CD4-positive, CD25-positive, alpha-beta regulatory T cell (primary cell): ENCODE measurements at regions not wholly inside any gene's neighbourhood (a gene's known extent, or its start where the extent isn't known, plus 50 kb on each side); places are given as distances from the start of the nearest gene placed in this dataset.

Experiments
- ATAC-seq, 2 donors: fragments of 150-1000 bp; cut with Tn5 transposase; one replicate each; pipeline ENCODE4 v1.10.0; 2021; ENCODE audit warnings: low read depth in 2 of 2, moderate number of reproducible peaks in 2 of 2, moderate library complexity in 1 of 2
- DNase-seq, 3 donors: peaks; one replicate each; pipeline versions ENCODE4 v3.0.0 to v3.0.0-alpha.2; 2012 to 2022; ENCODE audit warnings: mixed read lengths in 1 of 3
- H3K27ac ChIP-seq: one replicate; pipeline ENCODE4 v1.7.0; 2013; ENCODE audit warnings: mild to moderate bottlenecking, low read length; ENCODE audit not compliant: insufficient read depth, poor library complexity, severe bottlenecking
- H3K27me3 ChIP-seq: one replicate; pipeline ENCODE4 v1.7.0; 2013; ENCODE audit warnings: low read length; ENCODE audit not compliant: control insufficient read depth, insufficient read depth
- H3K36me3 ChIP-seq: one replicate; pipeline ENCODE4 v1.7.0; 2013; ENCODE audit warnings: mild to moderate bottlenecking, low read length, moderate library complexity; ENCODE audit not compliant: control insufficient read depth, insufficient read depth
- H3K4me1 ChIP-seq: 2 replicates; pipeline ENCODE4 v1.7.0; 2013; ENCODE audit warnings: mild to moderate bottlenecking, low read length; ENCODE audit not compliant: insufficient read depth, control insufficient read depth, poor library complexity, severe bottlenecking
- H3K4me3 ChIP-seq: one replicate; pipeline ENCODE4 v1.7.0; 2013; ENCODE audit warnings: low read depth, mild to moderate bottlenecking, low read length, moderate library complexity
- H3K9me3 ChIP-seq, 2 experiments: 1 replicate in 1 of 2; 2 replicates in 1 of 2; pipeline ENCODE4 v1.7.0; 2013; ENCODE audit warnings: low read length in 2 of 2, mild to moderate bottlenecking in 1 of 2, moderate library complexity in 1 of 2; ENCODE audit not compliant: control insufficient read depth in 2 of 2
- H3K27ac Mint-ChIP-seq, 3 donors: one replicate each; pipeline ENCODE4 v1.8.0; 2020 to 2022; ENCODE audit warnings: mild to moderate bottlenecking in 3 of 3, mixed read lengths in 3 of 3, moderate library complexity in 2 of 3
- H3K27me3 Mint-ChIP-seq: one replicate; pipeline ENCODE4 v1.8.0; 2022; ENCODE audit warnings: mild to moderate bottlenecking, mixed read lengths
- H3K36me3 Mint-ChIP-seq: one replicate; pipeline ENCODE4 v1.8.0; 2020; ENCODE audit warnings: mixed read lengths
- H3K4me1 Mint-ChIP-seq, 4 donors: one replicate each; pipeline ENCODE4 v1.8.0; 2020 to 2022; ENCODE audit warnings: mixed read lengths in 4 of 4, mild to moderate bottlenecking in 1 of 4
- H3K4me3 Mint-ChIP-seq, 4 donors: one replicate each; pipeline ENCODE4 v1.8.0; 2020 to 2022; ENCODE audit warnings: mild to moderate bottlenecking in 4 of 4, mixed read lengths in 4 of 4, moderate library complexity in 3 of 4
- H3K9me3 Mint-ChIP-seq, 7 donors: one replicate each; pipeline ENCODE4 v1.8.0; 2020 to 2022; ENCODE audit warnings: mixed read lengths in 7 of 7, mild to moderate bottlenecking in 3 of 7, moderate library complexity in 2 of 7

DNA sequence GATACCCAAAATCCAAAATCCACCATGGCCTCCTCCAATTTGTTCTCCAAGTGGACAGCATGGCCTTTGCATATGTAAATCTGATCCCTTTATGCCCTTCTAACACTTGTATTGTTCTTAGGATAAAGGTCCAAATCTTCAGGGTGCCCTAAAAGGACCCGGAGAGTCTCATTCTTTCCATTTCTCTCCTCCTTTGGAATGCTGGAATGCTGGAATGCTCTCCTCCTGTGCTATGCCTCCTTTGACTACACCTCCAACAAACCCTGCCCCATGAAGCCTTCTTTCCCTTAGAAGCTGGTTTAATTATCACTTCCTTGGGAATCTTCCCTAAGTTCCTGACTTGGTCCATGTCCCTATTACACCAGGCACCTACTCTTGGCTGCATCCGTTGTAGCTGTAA is 484.8 kb upstream of the RUNX1 start:
- H3K27ac ChIP-seq, result no peak overlapping the region
- H3K9me3 Mint-ChIP-seq, result peaks cover 0 to 10% (median 2%) of the 10 kb centered on the region in 7 donors
- no peaks in the 10 kb centered on the region for H3K36me3 Mint-ChIP-seq
- peaks cover 7% of the 10 kb centered on the region for H3K27me3 Mint-ChIP-seq
- no peak overlapping the region for H3K4me3 ChIP-seq
- no peak for DNase-seq
- no peaks in the 10 kb centered on the region for H3K36me3 ChIP-seq
- H3K4me1 Mint-ChIP-seq, result peaks cover 7 to 11% (median 8%) of the 10 kb centered on the region in 4 donors
- H3K4me1 ChIP-seq, result peaks cover 10% of the 10 kb centered on the region
- peak overlapping the region in 1 of 4 donors; percentile 8 for H3K4me3 Mint-ChIP-seq
- H3K27me3 ChIP-seq, result peaks cover 4% of the 10 kb centered on the region
- peak overlapping the region in 1 of 3 donors; percentile 82 for H3K27ac Mint-ChIP-seq
- H3K9me3 ChIP-seq, result no peaks in the 10 kb centered on the region
- ATAC-seq, result no peak

DNA sequence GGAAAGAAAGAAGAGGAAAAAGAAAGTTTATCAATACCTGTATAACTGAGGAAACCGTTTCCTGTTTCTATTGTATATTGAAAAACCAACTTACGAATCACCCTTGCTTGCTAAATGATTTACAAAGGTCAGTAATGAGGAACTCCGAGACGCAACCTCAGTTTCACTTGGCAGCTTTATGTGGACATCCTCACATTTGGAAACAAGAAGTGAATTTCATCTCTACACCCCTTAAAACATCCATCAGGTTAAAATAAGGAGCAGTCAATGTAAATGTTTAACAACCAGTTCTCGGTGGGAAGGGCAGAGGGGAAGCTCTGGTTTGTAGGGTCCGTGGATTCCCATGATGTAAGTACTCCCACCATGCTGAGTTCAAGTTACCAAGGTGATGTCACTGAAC is 481.7 kb upstream of the RUNX1 start:
- Histone ChIP-seq H3K4me1 (peaks cover 24% of the 10 kb centered on the region), H3K27me3 (no peaks in the 10 kb centered on the region), H3K4me3 (no peak overlapping the region), H3K36me3 (no peaks in the 10 kb centered on the region), H3K27ac (no peak overlapping the region), H3K9me3 (no peaks in the 10 kb centered on the region)
- H3K27me3 Mint-ChIP-seq, result peaks cover 7% of the 10 kb centered on the region
- peaks cover 13 to 35% (median 28%) of the 10 kb centered on the region in 4 donors for H3K4me1 Mint-ChIP-seq
- no peaks in the 10 kb centered on the region for H3K36me3 Mint-ChIP-seq
- ATAC-seq, result no peak
- no peak for DNase-seq
- peak overlapping the region in 2 of 4 donors; percentile 16 to 79 for H3K4me3 Mint-ChIP-seq
- H3K9me3 Mint-ChIP-seq, result peaks cover 0 to 6% (median 1%) of the 10 kb centered on the region in 7 donors
- peak overlapping the region in 2 of 3 donors; percentile 64 to 98 for H3K27ac Mint-ChIP-seq

DNA sequence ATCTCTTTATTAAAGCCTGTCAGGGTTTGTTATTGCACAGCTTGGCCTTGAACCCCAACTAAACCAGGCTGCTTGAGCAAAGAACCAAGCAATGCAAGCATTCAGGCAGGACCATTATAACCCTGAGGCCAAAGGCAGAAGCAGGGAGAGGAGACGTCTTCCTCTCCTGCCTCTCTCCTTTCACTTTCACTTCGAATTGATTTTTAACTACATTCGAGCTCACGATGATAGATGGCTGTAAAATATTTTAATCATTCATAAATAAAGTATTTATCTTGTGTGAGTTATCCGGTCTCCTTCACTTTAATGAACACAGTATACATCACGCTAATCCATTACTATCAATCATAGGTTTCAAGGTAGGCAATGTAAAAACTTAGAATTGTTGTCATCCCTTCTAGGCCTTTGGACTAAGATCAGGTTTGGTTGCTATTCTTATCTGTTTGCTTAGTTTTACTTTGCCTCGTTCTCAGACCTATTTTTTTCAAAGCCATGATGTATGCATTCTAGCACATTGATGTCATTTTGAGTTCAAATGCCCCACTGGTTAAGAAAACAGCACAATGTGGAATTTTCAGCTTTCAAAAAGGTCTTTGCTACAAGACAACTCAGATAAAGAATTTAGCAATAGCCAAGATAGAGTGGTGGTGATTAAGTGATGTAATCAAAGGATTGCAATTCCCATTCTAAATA is 480.2 kb upstream of the RUNX1 start:
- Histone ChIP-seq H3K4me1 (peaks cover 28% of the 10 kb centered on the region), H3K36me3 (no peaks in the 10 kb centered on the region), H3K4me3 (peak overlapping the region; percentile 88), H3K9me3 (no peaks in the 10 kb centered on the region), H3K27me3 (no peaks in the 10 kb centered on the region), H3K27ac (peak overlapping the region; percentile 69)
- ATAC-seq (peak; percentile 55 to 61), DNase-seq (peak in 2 of 3 donors; percentile 44 to 81)
- peak overlapping the region; percentile 95 to 98 (median 95) for H3K27ac Mint-ChIP-seq
- no peaks in the 10 kb centered on the region for H3K36me3 Mint-ChIP-seq
- peaks cover 4% of the 10 kb centered on the region for H3K27me3 Mint-ChIP-seq
- H3K9me3 Mint-ChIP-seq, result peaks cover 0 to 3% (median 0%) of the 10 kb centered on the region in 7 donors
- peaks cover 13 to 49% (median 40%) of the 10 kb centered on the region in 4 donors for H3K4me1 Mint-ChIP-seq
- H3K4me3 Mint-ChIP-seq, result peak overlapping the region; percentile 90 to 97 (median 92)

DNA sequence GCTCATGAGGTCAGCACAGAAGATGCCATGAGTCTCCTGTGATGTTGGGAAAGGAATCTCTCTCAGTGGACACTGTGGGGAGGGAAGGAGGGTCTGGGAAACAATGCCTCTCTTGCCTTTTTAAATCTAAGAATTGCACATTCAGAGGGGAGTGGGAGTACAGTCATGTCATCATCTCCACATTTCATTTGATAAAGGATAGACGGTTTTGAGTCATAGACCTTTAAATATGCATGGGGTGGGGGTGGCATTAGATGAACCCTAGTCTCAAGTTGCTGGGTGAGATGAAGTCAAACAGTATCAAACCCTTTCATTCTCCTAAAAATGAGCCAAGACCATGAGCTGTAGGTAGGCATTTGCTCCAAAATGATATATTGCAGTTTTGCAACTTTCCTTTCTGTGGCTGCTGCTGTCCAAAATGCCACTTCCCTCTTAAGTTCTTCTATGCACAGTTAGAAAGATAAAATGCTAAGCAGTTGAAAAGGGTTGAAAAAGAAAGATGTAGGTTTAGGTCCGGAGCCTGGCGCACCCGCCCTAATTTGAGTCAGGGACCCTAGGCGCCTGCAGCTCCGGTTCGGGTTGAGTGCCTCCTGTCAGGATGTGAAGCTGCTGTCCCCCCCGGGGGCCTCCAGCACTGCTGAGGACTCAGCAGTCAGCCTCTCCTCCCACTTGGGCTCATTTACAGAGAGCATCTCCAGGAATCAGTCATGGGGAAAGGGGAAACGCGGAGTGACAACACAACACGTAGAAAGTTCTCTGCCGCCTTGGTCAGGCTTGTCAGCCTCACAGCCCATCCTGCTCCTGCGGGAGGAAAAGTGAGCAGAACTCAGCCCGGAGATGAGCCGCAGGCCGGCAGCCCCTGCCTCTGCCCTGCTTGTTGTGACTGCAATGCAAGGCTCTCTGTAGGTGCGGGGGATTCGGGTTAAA is 479.3 kb upstream of the RUNX1 start:
- Histone ChIP-seq H3K27ac (peak overlapping the region; percentile 69), H3K27me3 (no peaks in the 10 kb centered on the region), H3K9me3 (no peaks in the 10 kb centered on the region), H3K4me3 (peak overlapping the region; percentile 88), H3K4me1 (peaks cover 28% of the 10 kb centered on the region), H3K36me3 (no peaks in the 10 kb centered on the region)
- H3K36me3 Mint-ChIP-seq, result no peaks in the 10 kb centered on the region
- H3K9me3 Mint-ChIP-seq, result peaks cover 0 to 2% (median 0%) of the 10 kb centered on the region in 7 donors
- H3K27ac Mint-ChIP-seq, result peak overlapping the region; percentile 95 to 98 (median 95)
- H3K4me1 Mint-ChIP-seq, result peaks cover 13 to 50% (median 40%) of the 10 kb centered on the region in 4 donors
- DNase-seq (peak in 2 of 3 donors; percentile 36 to 72), ATAC-seq (peak; percentile 46 to 61)
- H3K27me3 Mint-ChIP-seq, result peaks cover 4% of the 10 kb centered on the region
- H3K4me3 Mint-ChIP-seq, result peak overlapping the region; percentile 90 to 97 (median 92)

DNA sequence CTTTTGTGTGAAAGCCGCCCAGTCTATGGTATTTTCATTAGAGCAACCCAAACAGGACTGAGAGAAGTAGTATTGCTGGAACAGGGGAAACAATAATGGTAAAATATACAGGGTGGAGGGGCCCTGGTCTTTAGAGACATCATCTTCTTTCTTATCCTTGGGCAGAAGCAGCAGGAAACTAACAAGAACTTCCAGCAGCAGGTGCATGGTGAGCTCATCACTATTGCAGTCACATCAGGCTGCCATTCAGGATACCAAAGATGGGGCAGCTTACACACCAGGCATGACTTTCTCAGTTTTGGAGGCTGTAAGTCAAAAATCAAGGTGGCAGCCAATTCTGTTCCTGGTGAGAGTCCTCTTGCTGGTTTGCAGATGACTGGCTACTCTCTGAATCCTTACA is 478.3 kb upstream of the RUNX1 start:
- Mint-ChIP-seq H3K27me3 (no peaks in the 10 kb centered on the region), H3K4me1 (peaks cover 13 to 50% (median 40%) of the 10 kb centered on the region in 4 donors), H3K4me3 (peak overlapping the region in 3 of 4 donors; percentile 2 to 93 (median 90)), H3K36me3 (no peaks in the 10 kb centered on the region), H3K27ac (peak overlapping the region; percentile 66 to 98 (median 93)), H3K9me3 (peaks cover 0 to 2% (median 0%) of the 10 kb centered on the region in 7 donors)
- no peaks in the 10 kb centered on the region for H3K36me3 ChIP-seq
- ATAC-seq, result no peak
- H3K4me1 ChIP-seq, result peaks cover 28% of the 10 kb centered on the region
- H3K27ac ChIP-seq, result no peak overlapping the region
- DNase-seq, result no peak
- no peaks in the 10 kb centered on the region for H3K27me3 ChIP-seq
- H3K4me3 ChIP-seq, result no peak overlapping the region
- H3K9me3 ChIP-seq, result no peaks in the 10 kb centered on the region

DNA sequence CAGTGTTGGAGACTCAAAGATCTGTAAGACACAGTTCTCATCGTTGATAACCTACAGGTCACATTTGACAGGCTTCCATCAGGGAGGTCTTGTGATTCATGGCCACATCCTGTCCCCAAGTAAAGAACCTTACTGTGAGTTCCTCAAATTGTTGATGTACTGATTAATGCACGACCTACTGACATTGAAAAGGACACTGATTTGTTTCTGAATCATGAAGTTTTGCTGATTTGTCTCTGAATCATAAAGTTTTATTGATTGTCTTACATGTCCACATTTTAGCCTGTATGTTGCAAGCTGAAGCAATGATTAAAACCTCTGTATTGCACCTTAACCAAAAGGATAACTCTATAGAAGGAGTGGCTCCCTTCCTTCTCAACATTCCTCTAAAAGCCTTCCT is 476.3 kb upstream of the RUNX1 start:
- H3K9me3 ChIP-seq, result no peaks in the 10 kb centered on the region
- Mint-ChIP-seq H3K27me3 (no peaks in the 10 kb centered on the region), H3K27ac (peak overlapping the region; percentile 54 to 84 (median 66)), H3K36me3 (no peaks in the 10 kb centered on the region), H3K4me1 (peaks cover 13 to 50% (median 40%) of the 10 kb centered on the region in 4 donors), H3K9me3 (no peaks in the 10 kb centered on the region), H3K4me3 (peak overlapping the region in 1 of 4 donors; percentile 37)
- no peak overlapping the region for H3K27ac ChIP-seq
- H3K4me1 ChIP-seq, result peaks cover 28% of the 10 kb centered on the region
- DNase-seq (peak in 2 of 3 donors; percentile 26 to 80), ATAC-seq (peak; percentile 75)
- H3K27me3 ChIP-seq, result no peaks in the 10 kb centered on the region
- no peaks in the 10 kb centered on the region for H3K36me3 ChIP-seq
- no peak overlapping the region for H3K4me3 ChIP-seq

DNA sequence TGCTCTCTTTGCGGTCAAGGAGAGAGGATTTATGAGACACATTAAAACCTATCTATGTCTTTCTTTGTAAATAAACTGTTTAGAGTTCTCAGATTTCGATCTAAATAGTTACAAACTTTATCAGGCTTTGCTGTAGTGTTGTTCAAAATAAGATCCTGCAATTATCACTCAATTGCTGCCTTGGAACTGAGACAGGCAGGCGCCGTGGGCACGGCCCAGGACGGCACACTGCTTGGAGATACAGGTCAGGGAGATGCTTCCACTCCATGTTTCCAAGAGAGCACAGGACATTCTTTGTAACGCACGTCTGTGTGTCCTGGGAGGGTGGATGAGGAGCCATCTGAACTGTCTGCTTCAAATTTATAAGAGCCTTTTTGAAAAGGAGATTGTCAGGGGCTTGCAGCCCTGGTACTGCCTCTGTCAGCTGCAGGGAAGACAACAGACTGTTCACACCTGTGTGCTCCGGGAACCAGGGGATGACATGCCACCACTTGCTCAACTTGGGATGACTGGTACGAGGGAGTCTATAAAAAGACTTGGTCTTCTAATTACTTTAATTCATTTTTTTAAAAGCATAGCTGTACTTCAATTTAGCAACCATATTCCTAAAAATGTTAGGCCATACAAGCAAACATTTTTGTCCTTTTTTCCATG is 472.9 kb upstream of the RUNX1 start:
- peaks cover 0 to 28% (median 18%) of the 10 kb centered on the region in 4 donors for H3K4me1 Mint-ChIP-seq
- no peak overlapping the region for H3K27ac ChIP-seq
- DNase-seq, result no peak
- no peaks in the 10 kb centered on the region for H3K36me3 Mint-ChIP-seq
- no peak overlapping the region for H3K27ac Mint-ChIP-seq
- H3K9me3 ChIP-seq, result no peaks in the 10 kb centered on the region
- peaks cover 7% of the 10 kb centered on the region for H3K4me1 ChIP-seq
- no peak overlapping the region for H3K4me3 Mint-ChIP-seq
- H3K4me3 ChIP-seq, result no peak overlapping the region
- H3K9me3 Mint-ChIP-seq, result no peaks in the 10 kb centered on the region
- ATAC-seq, result no peak
- H3K27me3 ChIP-seq, result no peaks in the 10 kb centered on the region
- H3K36me3 ChIP-seq, result no peaks in the 10 kb centered on the region
- H3K27me3 Mint-ChIP-seq, result no peaks in the 10 kb centered on the region
